Transverse colon (tissue), 4 donors: ENCODE measurements at regions not wholly inside any gene's neighbourhood (a gene's known extent, or its start where the extent isn't known, plus 50 kb on each side); places are given as distances from the start of the nearest gene placed in this dataset.

Experiments
- DNase-seq: peaks from one replicate; pipeline ENCODE4 v3.0.0-alpha.2; 2019
- H3K27ac ChIP-seq, 4 donors: fragments of 200-600 bp; sonication (generic); 2 replicates each; pipeline ENCODE4 v1.5.1; 2016 to 2018; ENCODE audit warnings: inconsistent platforms in 4 of 4
- H3K27me3 ChIP-seq: fragments of 200-600 bp; sonication (generic); 2 replicates; pipeline ENCODE4 v1.5.1; 2017; ENCODE audit warnings: inconsistent platforms
- H3K36me3 ChIP-seq, 4 donors: fragments of 200-600 bp; sonication (generic); 2 replicates each; pipeline ENCODE4 v1.5.1; 2017 to 2019; ENCODE audit warnings: inconsistent platforms in 4 of 4
- H3K4me1 ChIP-seq, 4 donors: fragments of 200-600 bp; sonication (generic); 2 replicates each; pipeline ENCODE4 v1.5.1; 2017 to 2020; ENCODE audit warnings: inconsistent platforms in 4 of 4
- H3K4me3 ChIP-seq, 4 donors: fragments of 200-600 bp; sonication (generic); 1 replicate in 1 of 4; 2 replicates in 3 of 4; pipeline versions ENCODE4 v1.5.1 to v1.6.1; 2017 to 2019; ENCODE audit warnings: inconsistent platforms in 4 of 4
- H3K9me3 ChIP-seq, 2 donors: fragments of 200-600 bp; sonication (generic); 2 replicates each; pipeline ENCODE4 v1.5.1; 2017 to 2019; ENCODE audit warnings: inconsistent platforms in 2 of 2
- CTCF ChIP-seq, 5 experiments: fragments of 200-600 bp in 3 of 5; fragments of 450-650 bp in 2 of 5; sonication (generic) in 3 of 5; IDR thresholded peaks; 1 replicate in 2 of 5; 2 replicates in 3 of 5; pipeline ENCODE4 v1.5.1; 2016 to 2017; ENCODE audit warnings: antibody characterized with exemption in 5 of 5, inconsistent platforms in 3 of 5, mild to moderate bottlenecking in 2 of 5, moderate library complexity in 1 of 5
- EP300 ChIP-seq: sonication (generic); formaldehyde crosslinking; IDR thresholded peaks from one replicate; pipeline ENCODE4 v1.6.1; 2017; ENCODE audit warnings: antibody characterized with exemption, low read depth
- POLR2A ChIP-seq: fragments of 450-650 bp; IDR thresholded peaks from one replicate; pipeline ENCODE4 v1.6.1; 2016; ENCODE audit warnings: antibody characterized with exemption, mild to moderate bottlenecking, moderate library complexity
- POLR2AphosphoS5 ChIP-seq, 3 donors: sonication (generic); formaldehyde crosslinking; IDR thresholded peaks; one replicate each; pipeline ENCODE4 v1.6.1; 2016; ENCODE audit warnings: antibody characterized with exemption in 3 of 3
- WGBS, 2 donors: methylation state at CpG; one replicate each; pipeline ENCODE4 v1.1.5; 2018; ENCODE audit warnings: low coverage in 1 of 2; 5-methylcytosine and 5-hydroxymethylcytosine counted together
- in situ Hi-C, 4 donors: fragments of 200-750 bp; cut with MboI; loops; one replicate each; pipeline versions ENCODE4 v1.15.0 to v1.15.1; 2017; ENCODE audit warnings: low sequenced_read_pairs in 3 of 4, low pct_ligation_motif_present in 1 of 4, low pct_unique_long_range_greater_than_20kb in 1 of 4
- intact Hi-C: fragments of 100-400 bp; cut with DNase I; formaldehyde crosslinking; loops from one replicate; pipeline ENCODE4 v1.15.1; 2023; ENCODE audit warnings: low total_unique reads

GRCh38 chrX:110955706-110956105 lies 140.3 kb upstream of the PAK3 start:
- no peak for TF ChIP-seq CTCF (IDR thresholded peaks at IDR 0.05)
- no peaks in the 10 kb centered on the region for H3K27me3 ChIP-seq
- H3K27ac ChIP-seq = no peak overlapping the region
- no peaks in the 10 kb centered on the region for H3K9me3 ChIP-seq
- no peak for DNase-seq
- H3K36me3 ChIP-seq = no peaks in the 10 kb centered on the region
- intact Hi-C loops = no loop called here
- H3K4me3 ChIP-seq = no peak overlapping the region
- in situ Hi-C loops = no loop called here
- H3K4me1 ChIP-seq = no peaks in the 10 kb centered on the region

DNA sequence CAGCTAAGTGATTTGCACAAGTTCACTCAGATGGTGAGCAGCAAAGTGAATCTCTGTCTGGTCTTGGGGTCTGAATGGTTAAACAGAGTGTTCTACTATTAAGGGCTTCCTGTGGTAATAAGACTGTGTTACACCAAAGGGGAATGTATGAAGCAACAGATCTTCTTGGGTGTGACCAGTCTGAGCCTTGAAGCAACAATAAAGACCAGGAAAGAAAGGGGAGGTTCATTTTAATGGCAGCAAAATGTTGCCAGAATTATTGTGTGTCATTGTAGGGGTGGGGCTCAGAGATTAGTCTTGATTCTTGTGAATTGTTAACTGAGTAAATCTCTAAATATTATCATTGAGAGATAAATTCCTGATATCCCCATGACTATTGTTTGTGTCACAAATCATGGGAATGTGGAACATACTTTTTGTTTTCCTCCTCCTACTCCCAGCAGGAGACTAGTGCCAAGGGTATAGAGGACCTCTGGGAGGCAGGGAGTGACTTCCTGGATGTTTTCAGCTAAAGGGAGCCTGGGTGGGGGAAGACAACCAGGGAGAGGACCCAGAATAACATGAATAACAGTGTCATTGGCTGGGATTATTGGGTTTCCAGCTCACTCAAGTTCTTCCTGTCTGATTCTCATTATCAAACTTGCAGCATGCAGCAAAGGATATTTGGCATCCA lies 141.4 kb upstream of the PAK3 start:
- no peaks in the 10 kb centered on the region for H3K9me3 ChIP-seq
- no peaks in the 10 kb centered on the region for H3K27me3 ChIP-seq
- no peak overlapping the region for H3K27ac ChIP-seq
- no peak overlapping the region for H3K4me3 ChIP-seq
- no peak for DNase-seq
- H3K4me1 ChIP-seq = no peaks in the 10 kb centered on the region
- in situ Hi-C loops = no loop called here
- H3K36me3 ChIP-seq = no peaks in the 10 kb centered on the region
- TF ChIP-seq CTCF (IDR thresholded peaks at IDR 0.05) (no peak), POLR2AphosphoS5 (IDR thresholded peaks at IDR 0.05) (no peak), POLR2A (no peak), EP300 (no peak)
- intact Hi-C loops = no loop called here

- DNase-seq = no peak
- no peaks in the 10 kb centered on the region for H3K4me1 ChIP-seq
- H3K9me3 ChIP-seq = no peaks in the 10 kb centered on the region
- no peak overlapping the region for H3K27ac ChIP-seq
- H3K4me3 ChIP-seq = no peak overlapping the region
- H3K36me3 ChIP-seq = no peaks in the 10 kb centered on the region
- H3K27me3 ChIP-seq = no peaks in the 10 kb centered on the region
- in situ Hi-C loops (no loop called here), intact Hi-C loops (no loop called here)
- no peak for TF ChIP-seq CTCF (IDR thresholded peaks at IDR 0.05)
- TF ChIP-seq EP300 = no peak
- no peak for TF ChIP-seq POLR2A
- TF ChIP-seq POLR2AphosphoS5 (IDR thresholded peaks at IDR 0.05) = no peak
- WGBS, 2 donors = 59 to 65% methylated on average over 6 of the region's 6 CpGs
Observed at GRCh38 chrX:110951472-110952269, 144.3 kb upstream of the PAK3 start.

- intact Hi-C loops (no loop called here), in situ Hi-C loops (no loop called here)
- no peak for DNase-seq
- no peaks in the 10 kb centered on the region for H3K9me3 ChIP-seq
- H3K27ac ChIP-seq = no peak overlapping the region
- no peaks in the 10 kb centered on the region for H3K4me1 ChIP-seq
- no peak overlapping the region for H3K4me3 ChIP-seq
- TF ChIP-seq CTCF (IDR thresholded peaks at IDR 0.05) (no peak), POLR2A (no peak), EP300 (no peak), POLR2AphosphoS5 (IDR thresholded peaks at IDR 0.05) (no peak)
- peaks cover 3% of the 10 kb centered on the region for H3K27me3 ChIP-seq
- WGBS, 2 donors = 54% methylated on average over 22 of the region's 22 CpGs; no CpG with 5 or more reads in 1 of the 2 donors
- H3K36me3 ChIP-seq = no peaks in the 10 kb centered on the region
Observed at GRCh38 chrX:110944751-110945675, 149.4 kb upstream of the CHRDL1 start.
